CD14-positive monocyte (primary cell): ENCODE measurements at regions not wholly inside any gene's neighbourhood (a gene's known extent, or its start where the extent isn't known, plus 50 kb on each side); places are given as distances from the start of the nearest gene placed in this dataset.

ENCODE experiments used
- DNase-seq, 3 donors: peaks; one replicate each; pipeline ENCODE4 v3.0.0-alpha.2; 2011 to 2022
- H2AFZ ChIP-seq: 2 replicates; pipeline ENCODE4 v1.6.0; 2012; ENCODE audit warnings: mild to moderate bottlenecking, low read depth, low read length, inconsistent platforms; ENCODE audit not compliant: insufficient read depth, poor library complexity, severe bottlenecking
- H3K27ac ChIP-seq, 2 donors: 1 replicate in 1 of 2; 2 replicates in 1 of 2; pipeline ENCODE4 v1.5.1; 2012 to 2013; ENCODE audit warnings: low read length in 2 of 2, control low read depth in 1 of 2, inconsistent platforms in 1 of 2, low read depth in 1 of 2, mild to moderate bottlenecking in 1 of 2
- H3K27me3 ChIP-seq, 2 donors: one replicate each; pipeline versions ENCODE4 v1.6.0 to v1.6.1; 2011 to 2013; ENCODE audit warnings: low read length in 2 of 2; ENCODE audit not compliant: control insufficient read depth in 2 of 2, insufficient read depth in 2 of 2
- H3K36me3 ChIP-seq, 2 donors: replicated peaks in 1 of 2; 1 replicate in 1 of 2; 2 replicates in 1 of 2; pipeline versions ENCODE4 v1.5.1 to v1.6.1; 2012 to 2013; ENCODE audit warnings: low read length in 2 of 2, control low read depth in 1 of 2, inconsistent platforms in 1 of 2, mild to moderate bottlenecking in 1 of 2; ENCODE audit not compliant: insufficient read depth in 2 of 2, control insufficient read depth in 1 of 2
- H3K4me1 ChIP-seq, 2 donors: 1 replicate in 1 of 2; 2 replicates in 1 of 2; pipeline versions ENCODE4 v1.5.1 to v1.6.1; 2012 to 2013; ENCODE audit warnings: low read length in 2 of 2, control low read depth in 1 of 2, inconsistent platforms in 1 of 2, mild to moderate bottlenecking in 1 of 2, moderate library complexity in 1 of 2; ENCODE audit not compliant: insufficient read depth in 2 of 2, control insufficient read depth in 1 of 2
- H3K4me2 ChIP-seq: replicated peaks from 2 replicates; pipeline ENCODE3; 2012; ENCODE audit warnings: low read length, moderate library complexity, mild to moderate bottlenecking; ENCODE audit not compliant: poor library complexity, severe bottlenecking; ENCODE audit errors: extremely low read depth
- H3K4me3 ChIP-seq, 3 experiments: fragments of 200-600 bp in 1 of 3; sonication (generic) in 1 of 3; replicated peaks in 1 of 3; 1 replicate in 2 of 3; 2 replicates in 1 of 3; pipeline ENCODE4 v1.5.1; 2011 to 2013; ENCODE audit warnings: low read length in 3 of 3, mild to moderate bottlenecking in 3 of 3, control low read depth in 2 of 3, low read depth in 2 of 3, inconsistent platforms in 1 of 3, moderate library complexity in 1 of 3
- H3K79me2 ChIP-seq: 2 replicates; pipeline ENCODE4 v1.6.0; 2012; ENCODE audit warnings: mild to moderate bottlenecking, control low read depth, inconsistent platforms, low read length, moderate library complexity; ENCODE audit not compliant: insufficient read depth
- H3K9ac ChIP-seq: 2 replicates; pipeline ENCODE4 v1.6.0; 2017; ENCODE audit warnings: low read length, mild to moderate bottlenecking; ENCODE audit not compliant: insufficient read depth, poor library complexity, severe bottlenecking
- H3K9me3 ChIP-seq, 2 donors: replicated peaks in 1 of 2; 1 replicate in 1 of 2; 2 replicates in 1 of 2; pipeline versions ENCODE4 v1.5.1 to v1.6.1; 2012 to 2013; ENCODE audit warnings: low read length in 2 of 2, control low read depth in 1 of 2; ENCODE audit not compliant: control insufficient read depth in 1 of 2, insufficient read depth in 1 of 2
- H4K20me1 ChIP-seq: 2 replicates; pipeline ENCODE4 v1.6.0; 2012; ENCODE audit warnings: mild to moderate bottlenecking, low read length, control low read depth, moderate library complexity; ENCODE audit not compliant: insufficient read depth
- H3K27ac Mint-ChIP-seq, 7 donors: one replicate each; pipeline ENCODE4 v1.8.0; 2020; ENCODE audit warnings: mild to moderate bottlenecking in 7 of 7, mixed read lengths in 7 of 7, moderate library complexity in 6 of 7, inconsistent platforms in 2 of 7
- H3K27me3 Mint-ChIP-seq, 3 donors: one replicate each; pipeline ENCODE4 v1.8.0; 2021 to 2022; ENCODE audit warnings: low read depth in 3 of 3, mild to moderate bottlenecking in 3 of 3, mixed read lengths in 3 of 3, moderate library complexity in 3 of 3, inconsistent platforms in 1 of 3
- H3K36me3 Mint-ChIP-seq, 2 donors: one replicate each; pipeline ENCODE4 v1.8.0; 2020; ENCODE audit warnings: mixed read lengths in 2 of 2, inconsistent platforms in 1 of 2, mild to moderate bottlenecking in 1 of 2
- H3K4me1 Mint-ChIP-seq: one replicate; pipeline ENCODE4 v1.8.0; 2020; ENCODE audit warnings: mild to moderate bottlenecking, mixed read lengths
- H3K4me3 Mint-ChIP-seq, 2 donors: one replicate each; pipeline ENCODE4 v1.8.0; 2020; ENCODE audit warnings: mild to moderate bottlenecking in 2 of 2, mixed read lengths in 2 of 2, moderate library complexity in 1 of 2
- H3K9me3 Mint-ChIP-seq, 7 donors: one replicate each; pipeline ENCODE4 v1.8.0; 2020 to 2022; ENCODE audit warnings: mixed read lengths in 7 of 7, mild to moderate bottlenecking in 6 of 7, moderate library complexity in 6 of 7, inconsistent platforms in 2 of 7
- CTCF ChIP-seq: fragments of 200-600 bp; IDR thresholded peaks from one replicate; pipeline ENCODE4 v1.8.0; 2022; ENCODE audit warnings: antibody characterized with exemption, mild to moderate bottlenecking
- WGBS: methylation state at CpG from one replicate; pipeline ENCODE4 v1.1.5; 2013; ENCODE audit warnings: missing lambda C conversion rate; ENCODE audit not compliant: insufficient coverage; 5-methylcytosine and 5-hydroxymethylcytosine counted together
- intact Hi-C, 2 donors: fragments of 100-400 bp; cut with micrococcal nuclease; formaldehyde crosslinking; loops; one replicate each; pipeline versions ENCODE4 v1.15.0 to v1.15.1; 2023

- Histone ChIP-seq H3K27ac (no peak overlapping the region), H3K4me2 (no peak overlapping the region), H3K9ac (no peak overlapping the region), H3K9me3 (no peaks in the 10 kb centered on the region), H2AFZ (no peak overlapping the region), H3K4me3 (no peak overlapping the region), H3K4me1 (no peaks in the 10 kb centered on the region), H3K36me3 (no peaks in the 10 kb centered on the region), H4K20me1 (no peaks in the 10 kb centered on the region), H3K27me3 (no peaks in the 10 kb centered on the region), H3K79me2 (no peaks in the 10 kb centered on the region)
- intact Hi-C loops, result no loop called here
- TF ChIP-seq CTCF, result no peak
- Mint-ChIP-seq H3K4me3 (no peak overlapping the region), H3K4me1 (no peaks in the 10 kb centered on the region), H3K36me3 (no peaks in the 10 kb centered on the region), H3K27me3 (peaks cover under 1 to 5% (median 3%) of the 10 kb centered on the region in 3 donors), H3K27ac (no peak overlapping the region), H3K9me3 (peaks cover 0 to 2% (median 0%) of the 10 kb centered on the region in 7 donors)
- WGBS, result 88% methylated on average over 8 of the region's 8 CpGs
- DNase-seq, result no peak
Measured at GRCh38 chr22:49259839-49260615, 567.6 kb downstream of the BRD1 start.

- Mint-ChIP-seq H3K27me3 (peaks cover 2 to 5% (median 5%) of the 10 kb centered on the region in 3 donors), H3K36me3 (no peaks in the 10 kb centered on the region), H3K4me1 (no peaks in the 10 kb centered on the region), H3K9me3 (peaks cover 2 to 5% (median 3%) of the 10 kb centered on the region in 7 donors), H3K27ac (no peak overlapping the region), H3K4me3 (no peak overlapping the region)
- TF ChIP-seq CTCF, result no peak
- no peak overlapping the region for H3K27ac ChIP-seq
- intact Hi-C loops, result no loop called here
- no peak overlapping the region for H3K4me3 ChIP-seq
- no peaks in the 10 kb centered on the region for H3K36me3 ChIP-seq
- no peak overlapping the region for H3K4me2 ChIP-seq
- no peak for DNase-seq
- no peaks in the 10 kb centered on the region for H3K79me2 ChIP-seq
- no peaks in the 10 kb centered on the region for H3K27me3 ChIP-seq
- 91% methylated on average over 21 of the region's 31 CpGs for WGBS
- no peaks in the 10 kb centered on the region for H4K20me1 ChIP-seq
- no peak overlapping the region for H2AFZ ChIP-seq
- H3K4me1 ChIP-seq, result no peaks in the 10 kb centered on the region
- H3K9ac ChIP-seq, result no peak overlapping the region
- no peaks in the 10 kb centered on the region for H3K9me3 ChIP-seq
Measured at GRCh38 chr22:49258107-49259010, 569.3 kb downstream of the BRD1 start.
